HT1080 (cell line): ENCODE measurements at regions not wholly inside any gene's neighbourhood (a gene's known extent, or its start where the extent isn't known, plus 50 kb on each side); places are given as distances from the start of the nearest gene placed in this dataset.
A peak's percentile ranks its signal among the peaks of the same experiment; 100 is the strongest.

Experiments
- DNase-seq: peaks from one replicate; pipeline ENCODE4 v3.0.0-alpha.2; 2015; ENCODE audit warnings: low read depth

GRCh38 chr9:108554831-108555230 is 301.0 kb downstream of the ACTL7B start:
- DNase-seq = no peak

- DNase-seq = no peak
These were observed 302.6 kb downstream of the ACTL7B start for GRCh38 chr9:108553111-108553635.

GRCh38 chr9:108552459-108553040 is 303.2 kb downstream of the ACTL7B start:
- no peak for DNase-seq

- DNase-seq = peak; percentile 92
These were observed 304.6 kb downstream of the ACTL7B start for GRCh38 chr9:108551030-108551841.

- no peak for DNase-seq
These were observed 305.7 kb downstream of the ACTL7B start for GRCh38 chr9:108550106-108550505.

GRCh38 chr9:108549184-108549583 is 306.6 kb downstream of the ACTL7B start:
- DNase-seq = no peak

GRCh38 chr9:108547411-108548135 is 308.2 kb downstream of the ACTL7B start:
- DNase-seq = no peak

- no peak for DNase-seq
These were observed 309.6 kb downstream of the ACTL7B start for GRCh38 chr9:108546215-108546614.

GRCh38 chr9:108545436-108545835 is 310.4 kb downstream of the ACTL7B start:
- DNase-seq = no peak

GRCh38 chr9:108544866-108545265 is 310.9 kb downstream of the ACTL7B start:
- no peak for DNase-seq

GRCh38 chr9:108543251-108543778 is 312.5 kb downstream of the ACTL7B start:
- DNase-seq = peak; percentile 90

GRCh38 chr9:108537756-108538155 is 318.0 kb downstream of the ACTL7B start:
- no peak for DNase-seq

GRCh38 chr9:108536836-108537601 is 318.8 kb downstream of the ACTL7B start:
- no peak for DNase-seq

- no peak for DNase-seq
These were observed 320.3 kb downstream of the ACTL7B start for GRCh38 chr9:108535526-108535925.

GRCh38 chr9:108534741-108535140 is 321.0 kb downstream of the ACTL7B start:
- peak; percentile 91 for DNase-seq

- no peak for DNase-seq
These were observed 325.6 kb downstream of the ACTL7B start for GRCh38 chr9:108530141-108530540.

- DNase-seq = no peak
These were observed 327.6 kb downstream of the ACTL7B start for GRCh38 chr9:108528231-108528630.

- no peak for DNase-seq
These were observed 329.3 kb downstream of the ACTL7B start for GRCh38 chr9:108526518-108526917.

- no peak for DNase-seq
These were observed 330.6 kb downstream of the ACTL7B start for GRCh38 chr9:108525186-108525585.

GRCh38 chr9:108521063-108521590 is 334.7 kb downstream of the ACTL7B start:
- DNase-seq = peak; percentile 62

- DNase-seq = no peak
These were observed 336.3 kb downstream of the ACTL7B start for GRCh38 chr9:108519437-108519836.
